HFF-Myc (cell line): ENCODE measurements at regions not wholly inside any gene's neighbourhood (a gene's known extent, or its start where the extent isn't known, plus 50 kb on each side); places are given as distances from the start of the nearest gene placed in this dataset.
A peak's percentile ranks its signal among the peaks of the same experiment; 100 is the strongest.
"Not testable (repeated sequence)": the region's sequence is repeated elsewhere in the genome, so short reads cannot be mapped to it uniquely, and the experiment has no call there.

Experiments used
- DNase-seq: peaks from one replicate; pipeline ENCODE4 v3.0.0-alpha.2; 2011; ENCODE audit warnings: low read depth; ENCODE audit errors: extremely low read depth
- H3K4me3 ChIP-seq: replicated peaks from 2 replicates; pipeline ENCODE4 v1.5.1; 2011; ENCODE audit warnings: low read depth, mild to moderate bottlenecking, control low read depth, low read length
- CTCF ChIP-seq: IDR thresholded peaks from 2 replicates; pipeline ENCODE4 v1.5.1; 2012; ENCODE audit warnings: mild to moderate bottlenecking, low read depth, low read length, control low read depth; ENCODE audit errors: missing control alignments

GRCh38 chr16:31713945-31714902 is 159.4 kb upstream of the ZNF267 start:
- TF ChIP-seq CTCF, result peak; percentile 37
- peak overlapping the region; percentile 72 for H3K4me3 ChIP-seq
- no peak for DNase-seq

- H3K4me3 ChIP-seq, result no peak overlapping the region
- no peak for TF ChIP-seq CTCF
- no peak for DNase-seq
These were observed 158.6 kb upstream of the ZNF267 start for GRCh38 chr16:31714903-31715504.

- H3K4me3 ChIP-seq, result no peak overlapping the region
- DNase-seq, result no peak
- TF ChIP-seq CTCF, result no peak
These were observed 157.7 kb upstream of the ZNF267 start for GRCh38 chr16:31715915-31716314.

GRCh38 chr16:31718998-31719397 is 154.6 kb upstream of the ZNF267 start:
- H3K4me3 ChIP-seq, result no peak overlapping the region
- TF ChIP-seq CTCF, result no peak
- no peak for DNase-seq

- DNase-seq, result no peak
- H3K4me3 ChIP-seq, result no peak overlapping the region
- TF ChIP-seq CTCF, result no peak
These were observed 146.1 kb upstream of the ZNF267 start for GRCh38 chr16:31727553-31727952.

GRCh38 chr16:31734265-31734664 is 139.3 kb upstream of the ZNF267 start:
- TF ChIP-seq CTCF, result no peak
- H3K4me3 ChIP-seq, result no peak overlapping the region
- no peak for DNase-seq

GRCh38 chr16:31745098-31745497 is 128.5 kb upstream of the ZNF267 start:
- not testable (repeated sequence) for H3K4me3 ChIP-seq

More at GRCh38 chr16:31745098-31745497, 128.5 kb upstream of the ZNF267 start:
- not testable (repeated sequence) for DNase-seq
